Ovary (tissue), 7 donors: ENCODE measurements at regions not wholly inside any gene's neighbourhood (a gene's known extent, or its start where the extent isn't known, plus 50 kb on each side); places are given as distances from the start of the nearest gene placed in this dataset.

Experiments
- DNase-seq, 5 donors: peaks; one replicate each; pipeline ENCODE4 v3.0.0-alpha.2; 2019 to 2020
- H3K27ac ChIP-seq, 2 donors: fragments of 200-600 bp; one replicate each; pipeline versions ENCODE4 v1.5.1 to v1.8.0; 2019 to 2022
- H3K27me3 ChIP-seq: fragments of 200-600 bp; one replicate; pipeline ENCODE4 v1.8.0; 2022
- H3K36me3 ChIP-seq: fragments of 200-600 bp; sonication (generic); one replicate; pipeline ENCODE4 v1.5.1; 2019
- H3K4me1 ChIP-seq: one replicate; pipeline ENCODE4 v1.8.1; 2013; ENCODE audit warnings: mild to moderate bottlenecking, moderate library complexity; ENCODE audit not compliant: insufficient read depth
- H3K4me3 ChIP-seq: fragments of 200-600 bp; sonication (generic); one replicate; pipeline ENCODE4 v1.5.1; 2017
- H3K9me3 ChIP-seq, 2 donors: fragments of 200-600 bp in 1 of 2; sonication (generic) in 1 of 2; one replicate each; pipeline versions ENCODE4 v1.5.1 to v1.8.1; 2013 to 2019; ENCODE audit warnings: mild to moderate bottlenecking in 1 of 2, moderate library complexity in 1 of 2
- EP300 ChIP-seq: sonication (generic); formaldehyde crosslinking; IDR thresholded peaks from one replicate; pipeline ENCODE4 v1.6.1; 2017; ENCODE audit warnings: antibody characterized with exemption
- POLR2A ChIP-seq: fragments of 450-650 bp; IDR thresholded peaks from one replicate; pipeline ENCODE4 v1.6.1; 2017; ENCODE audit warnings: antibody characterized with exemption, mild to moderate bottlenecking, moderate library complexity
- WGBS, 3 donors: extraction: QIAGEN DNeasy Blood & Tissue Kit in 1 of 3; methylation state at CpG; one replicate each; pipeline versions ENCODE4 v1.1.5 to v1.1.7; 2013 to 2017; 5-methylcytosine and 5-hydroxymethylcytosine counted together
- intact Hi-C, 4 donors: fragments of 100-400 bp; cut with DNase I; formaldehyde crosslinking; loops; one replicate each; pipeline versions ENCODE4 v1.11.0 to v1.15.1; 2022 to 2023
- TF ChIP-seq, protein P1 (sequence below), 3 donors: fragments of 450-650 bp in 2 of 3; fragments of 200-600 bp in 1 of 3; IDR thresholded peaks; one replicate each; pipeline versions ENCODE4 v1.5.1 to v1.8.0; 2016 to 2022; ENCODE audit warnings: antibody characterized with exemption in 3 of 3, mild to moderate bottlenecking in 1 of 3
- donor health status: DM: no; HTN: no; CAD: no; lungs with moderate emphysema.
- donor health status: DM: no; HTN: no; CAD: no.
- donor health status: Bipolar disorder and iron deficiency.
- donor health status: DM: no; HTN: no; CAD: no.
- donor health status: DM: yes; HTN: yes; CAD: no.

DNA sequence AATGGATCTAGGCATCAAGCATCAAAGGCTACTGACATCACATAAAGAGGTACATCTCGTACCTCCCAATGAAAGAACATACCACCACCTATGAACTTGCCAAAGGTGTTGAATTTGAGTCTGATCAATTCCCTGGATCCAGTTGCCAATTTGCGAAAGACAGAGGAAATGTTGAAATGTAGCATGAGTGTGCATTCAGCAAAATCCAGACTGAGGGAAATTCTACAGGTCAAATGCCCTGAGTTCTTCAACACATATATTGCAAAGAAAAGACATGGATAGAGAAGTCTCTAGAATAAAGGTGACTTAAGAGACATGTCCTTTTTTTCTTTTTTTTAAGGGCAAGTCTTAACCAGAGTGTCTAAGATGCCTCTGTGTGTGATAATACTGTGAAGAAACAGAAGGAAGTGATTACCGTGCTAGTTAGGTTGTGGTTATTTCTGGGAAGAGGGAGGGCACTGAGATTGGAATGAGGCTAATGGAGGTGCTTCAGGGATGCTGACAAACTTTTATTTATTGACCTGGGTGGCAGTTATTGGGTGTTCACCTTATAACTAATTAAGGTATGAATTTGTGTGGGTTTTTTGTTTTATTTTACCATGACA lies 128.7 kb downstream of the SAMD9 start:
- no peaks in the 10 kb centered on the region for H3K27me3 ChIP-seq
- H3K36me3 ChIP-seq = no peaks in the 10 kb centered on the region
- TF ChIP-seq, protein P1, sequence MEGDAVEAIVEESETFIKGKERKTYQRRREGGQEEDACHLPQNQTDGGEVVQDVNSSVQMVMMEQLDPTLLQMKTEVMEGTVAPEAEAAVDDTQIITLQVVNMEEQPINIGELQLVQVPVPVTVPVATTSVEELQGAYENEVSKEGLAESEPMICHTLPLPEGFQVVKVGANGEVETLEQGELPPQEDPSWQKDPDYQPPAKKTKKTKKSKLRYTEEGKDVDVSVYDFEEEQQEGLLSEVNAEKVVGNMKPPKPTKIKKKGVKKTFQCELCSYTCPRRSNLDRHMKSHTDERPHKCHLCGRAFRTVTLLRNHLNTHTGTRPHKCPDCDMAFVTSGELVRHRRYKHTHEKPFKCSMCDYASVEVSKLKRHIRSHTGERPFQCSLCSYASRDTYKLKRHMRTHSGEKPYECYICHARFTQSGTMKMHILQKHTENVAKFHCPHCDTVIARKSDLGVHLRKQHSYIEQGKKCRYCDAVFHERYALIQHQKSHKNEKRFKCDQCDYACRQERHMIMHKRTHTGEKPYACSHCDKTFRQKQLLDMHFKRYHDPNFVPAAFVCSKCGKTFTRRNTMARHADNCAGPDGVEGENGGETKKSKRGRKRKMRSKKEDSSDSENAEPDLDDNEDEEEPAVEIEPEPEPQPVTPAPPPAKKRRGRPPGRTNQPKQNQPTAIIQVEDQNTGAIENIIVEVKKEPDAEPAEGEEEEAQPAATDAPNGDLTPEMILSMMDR (IDR thresholded peaks at IDR 0.05) = no peak
- no peak for TF ChIP-seq EP300
- H3K9me3 ChIP-seq = no peaks in the 10 kb centered on the region
- intact Hi-C loops = no loop called here
- no peaks in the 10 kb centered on the region for H3K4me1 ChIP-seq
- H3K4me3 ChIP-seq = no peak overlapping the region
- no peak for DNase-seq
- 62 to 73% (median 67%) methylated on average over 3 of the region's 3 CpGs for WGBS, 3 donors
- H3K27ac ChIP-seq = no peak overlapping the region

DNA sequence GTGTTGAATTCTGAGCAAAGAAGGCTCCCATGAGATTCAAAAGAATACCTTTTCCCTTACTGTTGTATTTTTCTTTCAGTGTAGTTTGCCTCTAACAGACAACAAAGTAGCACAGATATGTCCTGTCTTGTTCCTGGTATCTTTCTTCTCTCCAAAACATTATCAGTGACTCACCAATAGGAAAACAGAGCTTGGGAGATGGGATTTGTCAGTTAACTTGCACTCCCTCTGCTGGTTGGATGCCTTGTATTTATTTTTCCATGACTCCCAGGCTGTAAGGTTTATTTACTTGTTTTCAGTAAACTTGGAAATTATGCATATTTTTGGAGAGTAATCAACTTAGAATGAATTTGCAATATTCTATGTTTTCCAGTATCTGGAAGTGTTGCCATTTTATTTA lies 129.7 kb downstream of the SAMD9 start:
- H3K27ac ChIP-seq = no peak overlapping the region
- no peak for DNase-seq
- H3K4me3 ChIP-seq = no peak overlapping the region
- no peaks in the 10 kb centered on the region for H3K4me1 ChIP-seq
- intact Hi-C loops = no loop called here
- H3K27me3 ChIP-seq = no peaks in the 10 kb centered on the region
- H3K36me3 ChIP-seq = no peaks in the 10 kb centered on the region
- TF ChIP-seq, protein P1 (IDR thresholded peaks at IDR 0.05) = no peak
- TF ChIP-seq EP300 (no peak), POLR2A (no peak)
- no peaks in the 10 kb centered on the region for H3K9me3 ChIP-seq

DNA sequence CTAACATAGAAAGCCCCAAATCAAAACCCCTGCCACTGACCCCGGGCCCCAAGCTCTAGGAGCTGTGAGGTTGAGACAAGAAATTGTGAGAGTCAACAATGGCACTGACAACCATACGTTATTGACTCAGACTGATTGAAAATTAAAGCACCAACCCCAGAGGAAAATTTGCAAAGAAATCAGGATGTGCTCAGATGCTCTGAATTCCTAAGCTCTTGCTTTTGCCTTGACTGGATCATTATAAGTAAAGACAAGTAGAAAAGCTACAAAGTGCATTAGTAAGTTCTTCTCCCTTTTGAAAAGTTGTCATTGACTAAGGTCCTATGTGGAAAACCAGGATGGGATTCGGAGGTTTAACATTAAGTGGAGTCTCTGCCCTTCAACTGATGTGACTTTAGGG lies 130.2 kb downstream of the SAMD9 start:
- intact Hi-C loops = no loop called here
- no peak for TF ChIP-seq POLR2A
- no peak for TF ChIP-seq EP300
- TF ChIP-seq, protein P1 (IDR thresholded peaks at IDR 0.05) = no peak
- Histone ChIP-seq H3K27ac (no peak overlapping the region), H3K27me3 (no peaks in the 10 kb centered on the region), H3K4me1 (no peaks in the 10 kb centered on the region), H3K36me3 (no peaks in the 10 kb centered on the region), H3K9me3 (no peaks in the 10 kb centered on the region), H3K4me3 (no peak overlapping the region)
- WGBS, 3 donors = 81 to 86% (median 84%) methylated on average over 3 of the region's 3 CpGs
- no peak for DNase-seq

DNA sequence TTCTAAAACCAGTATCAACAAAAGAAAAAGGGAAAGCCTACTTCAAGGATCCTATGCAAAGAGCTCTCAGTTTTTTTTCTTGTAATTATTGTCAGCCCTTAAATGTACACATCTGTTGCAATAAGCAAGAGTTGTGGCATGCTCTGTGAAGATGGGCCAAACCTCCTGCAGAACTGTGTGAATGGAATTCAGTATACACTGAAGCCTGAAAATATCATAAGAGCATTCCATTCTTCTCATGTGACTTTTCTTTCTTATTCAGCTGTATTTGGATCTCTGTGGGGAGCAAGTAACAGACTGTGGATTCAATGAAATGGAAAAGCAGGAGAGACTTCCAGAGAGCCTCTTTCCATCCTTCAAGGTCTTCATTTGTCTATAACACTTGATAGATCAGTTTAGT lies 130.7 kb downstream of the SAMD9 start:
- H3K9me3 ChIP-seq = no peaks in the 10 kb centered on the region
- H3K4me3 ChIP-seq = no peak overlapping the region
- intact Hi-C loops = no loop called here
- no peak for DNase-seq
- TF ChIP-seq EP300 = no peak
- TF ChIP-seq, protein P1 (IDR thresholded peaks at IDR 0.05) = no peak
- TF ChIP-seq POLR2A = no peak
- H3K4me1 ChIP-seq = no peaks in the 10 kb centered on the region
- H3K36me3 ChIP-seq = no peaks in the 10 kb centered on the region
- H3K27ac ChIP-seq = no peak overlapping the region
- H3K27me3 ChIP-seq = no peaks in the 10 kb centered on the region
